ENCODE measurements at regions not wholly inside any gene's neighbourhood (a gene's known extent, or its start where the extent isn't known, plus 50 kb on each side); places are given as distances from the start of the nearest gene placed in this dataset.

DNA sequence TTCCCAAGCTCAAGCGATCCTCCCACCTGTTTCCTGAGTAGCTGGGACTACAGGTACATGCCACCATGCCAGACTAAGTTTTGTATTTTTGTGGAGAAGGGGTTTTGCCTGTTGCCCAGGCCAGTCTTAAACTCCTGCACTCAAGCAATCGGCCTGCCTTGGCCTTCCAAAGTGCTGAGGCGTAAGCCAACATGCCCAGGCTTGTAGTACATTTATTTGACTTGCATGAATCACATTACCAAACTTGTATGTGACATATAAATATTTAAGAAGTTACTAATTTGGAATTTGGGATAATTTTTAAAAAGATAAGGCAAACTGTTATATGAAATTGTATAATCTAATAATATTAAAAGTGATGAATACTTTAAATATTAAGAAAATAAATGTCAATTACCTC is 157.6 kb downstream of the MCHR2 start:
- TF ChIP-seq EZH2 (IDR thresholded peaks at IDR 0.05; ENCODE audit: low read length) = no peak
- TF ChIP-seq, protein P1, sequence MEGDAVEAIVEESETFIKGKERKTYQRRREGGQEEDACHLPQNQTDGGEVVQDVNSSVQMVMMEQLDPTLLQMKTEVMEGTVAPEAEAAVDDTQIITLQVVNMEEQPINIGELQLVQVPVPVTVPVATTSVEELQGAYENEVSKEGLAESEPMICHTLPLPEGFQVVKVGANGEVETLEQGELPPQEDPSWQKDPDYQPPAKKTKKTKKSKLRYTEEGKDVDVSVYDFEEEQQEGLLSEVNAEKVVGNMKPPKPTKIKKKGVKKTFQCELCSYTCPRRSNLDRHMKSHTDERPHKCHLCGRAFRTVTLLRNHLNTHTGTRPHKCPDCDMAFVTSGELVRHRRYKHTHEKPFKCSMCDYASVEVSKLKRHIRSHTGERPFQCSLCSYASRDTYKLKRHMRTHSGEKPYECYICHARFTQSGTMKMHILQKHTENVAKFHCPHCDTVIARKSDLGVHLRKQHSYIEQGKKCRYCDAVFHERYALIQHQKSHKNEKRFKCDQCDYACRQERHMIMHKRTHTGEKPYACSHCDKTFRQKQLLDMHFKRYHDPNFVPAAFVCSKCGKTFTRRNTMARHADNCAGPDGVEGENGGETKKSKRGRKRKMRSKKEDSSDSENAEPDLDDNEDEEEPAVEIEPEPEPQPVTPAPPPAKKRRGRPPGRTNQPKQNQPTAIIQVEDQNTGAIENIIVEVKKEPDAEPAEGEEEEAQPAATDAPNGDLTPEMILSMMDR (optimal IDR thresholded peaks at IDR 0.05 in 1 of 3, IDR thresholded peaks at IDR 0.05 in 1 of 3, conservative IDR thresholded peaks at IDR 0.05 in 1 of 3; ENCODE audit: extremely low read depth in 1 of 3, insufficient read depth in 2 of 3, low read length in 3 of 3) = no peak
